ENCODE measurements at regions not wholly inside any gene's neighbourhood (a gene's known extent, or its start where the extent isn't known, plus 50 kb on each side); places are given as distances from the start of the nearest gene placed in this dataset.

DNA sequence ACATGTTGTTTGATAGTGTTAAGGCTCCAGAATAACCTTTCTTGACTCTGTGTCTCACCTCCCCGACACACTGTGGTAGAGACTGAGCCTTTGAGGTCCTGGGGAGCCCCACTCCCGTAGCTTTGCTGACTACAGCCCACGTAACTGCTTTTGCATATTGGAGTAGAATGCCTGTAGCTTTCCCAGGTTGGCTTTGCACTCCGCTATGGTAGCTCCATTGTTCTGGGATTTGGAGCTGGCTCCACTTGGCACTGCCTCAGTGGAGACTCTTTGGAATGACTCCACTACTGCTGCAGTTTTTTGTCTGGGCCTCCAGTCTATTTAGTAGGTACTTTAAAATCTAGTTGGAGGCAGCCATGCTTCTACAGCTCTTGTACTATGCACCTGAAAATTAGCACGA is 56.2 kb upstream of the ANXA1 start:
- POLR2A ChIA-PET = no interaction called here
- H3K4me1 Mint-ChIP-seq = no peaks in the 10 kb centered on the region
- CTCF ChIA-PET = interaction anchor here (0.8 kb wide), 1 partner anchor 12 kb away, joined by 3 read pairs; no protein-coding TSS in a partner anchor
- H3K27ac Mint-ChIP-seq = no peak overlapping the region
- TF ChIP-seq CREB1 (CRISPR knock-in tag; IDR thresholded peaks at IDR 0.05) = no peak
- no peak for TF ChIP-seq GRHL2 (CRISPR knock-in tag; IDR thresholded peaks at IDR 0.05; ENCODE audit: insufficient replicate concordance, severe bottlenecking)
- no peak for TF ChIP-seq ELF4 (CRISPR knock-in tag; IDR thresholded peaks at IDR 0.05; ENCODE audit: low read depth)
- TF ChIP-seq, protein P1, sequence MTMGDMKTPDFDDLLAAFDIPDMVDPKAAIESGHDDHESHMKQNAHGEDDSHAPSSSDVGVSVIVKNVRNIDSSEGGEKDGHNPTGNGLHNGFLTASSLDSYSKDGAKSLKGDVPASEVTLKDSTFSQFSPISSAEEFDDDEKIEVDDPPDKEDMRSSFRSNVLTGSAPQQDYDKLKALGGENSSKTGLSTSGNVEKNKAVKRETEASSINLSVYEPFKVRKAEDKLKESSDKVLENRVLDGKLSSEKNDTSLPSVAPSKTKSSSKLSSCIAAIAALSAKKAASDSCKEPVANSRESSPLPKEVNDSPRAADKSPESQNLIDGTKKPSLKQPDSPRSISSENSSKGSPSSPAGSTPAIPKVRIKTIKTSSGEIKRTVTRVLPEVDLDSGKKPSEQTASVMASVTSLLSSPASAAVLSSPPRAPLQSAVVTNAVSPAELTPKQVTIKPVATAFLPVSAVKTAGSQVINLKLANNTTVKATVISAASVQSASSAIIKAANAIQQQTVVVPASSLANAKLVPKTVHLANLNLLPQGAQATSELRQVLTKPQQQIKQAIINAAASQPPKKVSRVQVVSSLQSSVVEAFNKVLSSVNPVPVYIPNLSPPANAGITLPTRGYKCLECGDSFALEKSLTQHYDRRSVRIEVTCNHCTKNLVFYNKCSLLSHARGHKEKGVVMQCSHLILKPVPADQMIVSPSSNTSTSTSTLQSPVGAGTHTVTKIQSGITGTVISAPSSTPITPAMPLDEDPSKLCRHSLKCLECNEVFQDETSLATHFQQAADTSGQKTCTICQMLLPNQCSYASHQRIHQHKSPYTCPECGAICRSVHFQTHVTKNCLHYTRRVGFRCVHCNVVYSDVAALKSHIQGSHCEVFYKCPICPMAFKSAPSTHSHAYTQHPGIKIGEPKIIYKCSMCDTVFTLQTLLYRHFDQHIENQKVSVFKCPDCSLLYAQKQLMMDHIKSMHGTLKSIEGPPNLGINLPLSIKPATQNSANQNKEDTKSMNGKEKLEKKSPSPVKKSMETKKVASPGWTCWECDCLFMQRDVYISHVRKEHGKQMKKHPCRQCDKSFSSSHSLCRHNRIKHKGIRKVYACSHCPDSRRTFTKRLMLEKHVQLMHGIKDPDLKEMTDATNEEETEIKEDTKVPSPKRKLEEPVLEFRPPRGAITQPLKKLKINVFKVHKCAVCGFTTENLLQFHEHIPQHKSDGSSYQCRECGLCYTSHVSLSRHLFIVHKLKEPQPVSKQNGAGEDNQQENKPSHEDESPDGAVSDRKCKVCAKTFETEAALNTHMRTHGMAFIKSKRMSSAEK (CRISPR knock-in tag; IDR thresholded peaks at IDR 0.05; ENCODE audit: borderline replicate concordance) = no peak
- TF ChIP-seq PRRX2 (CRISPR knock-in tag; IDR thresholded peaks at IDR 0.05) = no peak
- TF ChIP-seq MYBL2 (CRISPR knock-in tag; IDR thresholded peaks at IDR 0.05) = no peak
- no peak for TF ChIP-seq TCF7 (CRISPR knock-in tag; IDR thresholded peaks at IDR 0.05; ENCODE audit: low read depth)
- TF ChIP-seq GABPB1 (CRISPR knock-in tag; IDR thresholded peaks at IDR 0.05) = no peak
- TF ChIP-seq NR1H2 (CRISPR knock-in tag; IDR thresholded peaks at IDR 0.05) = no peak
- TF ChIP-seq, protein P2, sequence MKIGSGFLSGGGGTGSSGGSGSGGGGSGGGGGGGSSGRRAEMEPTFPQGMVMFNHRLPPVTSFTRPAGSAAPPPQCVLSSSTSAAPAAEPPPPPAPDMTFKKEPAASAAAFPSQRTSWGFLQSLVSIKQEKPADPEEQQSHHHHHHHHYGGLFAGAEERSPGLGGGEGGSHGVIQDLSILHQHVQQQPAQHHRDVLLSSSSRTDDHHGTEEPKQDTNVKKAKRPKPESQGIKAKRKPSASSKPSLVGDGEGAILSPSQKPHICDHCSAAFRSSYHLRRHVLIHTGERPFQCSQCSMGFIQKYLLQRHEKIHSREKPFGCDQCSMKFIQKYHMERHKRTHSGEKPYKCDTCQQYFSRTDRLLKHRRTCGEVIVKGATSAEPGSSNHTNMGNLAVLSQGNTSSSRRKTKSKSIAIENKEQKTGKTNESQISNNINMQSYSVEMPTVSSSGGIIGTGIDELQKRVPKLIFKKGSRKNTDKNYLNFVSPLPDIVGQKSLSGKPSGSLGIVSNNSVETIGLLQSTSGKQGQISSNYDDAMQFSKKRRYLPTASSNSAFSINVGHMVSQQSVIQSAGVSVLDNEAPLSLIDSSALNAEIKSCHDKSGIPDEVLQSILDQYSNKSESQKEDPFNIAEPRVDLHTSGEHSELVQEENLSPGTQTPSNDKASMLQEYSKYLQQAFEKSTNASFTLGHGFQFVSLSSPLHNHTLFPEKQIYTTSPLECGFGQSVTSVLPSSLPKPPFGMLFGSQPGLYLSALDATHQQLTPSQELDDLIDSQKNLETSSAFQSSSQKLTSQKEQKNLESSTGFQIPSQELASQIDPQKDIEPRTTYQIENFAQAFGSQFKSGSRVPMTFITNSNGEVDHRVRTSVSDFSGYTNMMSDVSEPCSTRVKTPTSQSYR (CRISPR knock-in tag; IDR thresholded peaks at IDR 0.05) = no peak
- no peak for TF ChIP-seq GTF2I (CRISPR knock-in tag; conservative IDR thresholded peaks at IDR 0.05)
- TF ChIP-seq ZNF138 (CRISPR knock-in tag; conservative IDR thresholded peaks at IDR 0.05) = no peak
- no peak for TF ChIP-seq SMAD4 (CRISPR knock-in tag; IDR thresholded peaks at IDR 0.05)
- TF ChIP-seq NFATC4 (CRISPR knock-in tag; IDR thresholded peaks at IDR 0.05) = no peak
- TF ChIP-seq ZBTB21 (CRISPR knock-in tag; IDR thresholded peaks at IDR 0.05; ENCODE audit: borderline replicate concordance) = no peak
- ATAC-seq (no peak), DNase-seq (ENCODE audit: low spot score) (no peak)
- H3K27me3 Mint-ChIP-seq (ENCODE audit: low read depth) = no peaks in the 10 kb centered on the region
- H3K36me3 Mint-ChIP-seq = no peaks in the 10 kb centered on the region
- H3K4me3 Mint-ChIP-seq = no peak overlapping the region
- no peaks in the 10 kb centered on the region for H3K9me3 Mint-ChIP-seq

DNA sequence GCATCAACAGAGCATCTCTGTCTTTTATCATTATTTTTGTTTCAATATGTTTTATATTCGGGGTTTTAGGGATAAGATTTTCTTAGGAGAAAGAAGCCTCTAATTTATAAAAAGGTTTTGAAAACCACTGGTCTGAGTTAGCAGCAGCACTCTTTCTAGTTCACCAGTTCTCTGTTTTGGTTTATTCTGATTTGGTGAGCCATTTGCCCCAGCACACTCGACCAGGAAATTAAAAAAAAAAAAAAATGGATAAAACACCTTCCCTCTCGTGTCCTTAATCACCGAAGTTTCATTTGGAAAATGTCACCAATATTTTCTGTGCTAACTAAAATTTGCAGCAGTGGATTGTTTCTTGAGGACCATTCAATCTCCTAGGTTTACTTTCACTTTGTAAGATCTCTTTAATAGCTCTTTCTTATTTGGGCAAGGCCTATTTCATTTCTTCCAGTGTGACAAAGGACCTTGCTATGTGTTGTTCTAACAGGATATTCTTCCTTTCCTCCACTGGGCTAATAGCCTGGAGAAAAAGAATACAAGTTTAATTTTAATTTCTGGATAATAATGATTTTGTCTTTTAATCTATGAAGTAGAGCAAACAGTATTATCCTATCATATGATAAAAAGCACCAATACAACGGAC is 57.8 kb upstream of the ANXA1 start:
- no peak overlapping the region for H3K27ac Mint-ChIP-seq
- H3K4me3 Mint-ChIP-seq = no peak overlapping the region
- no peaks in the 10 kb centered on the region for H3K36me3 Mint-ChIP-seq
- ATAC-seq (no peak), DNase-seq (ENCODE audit: low spot score) (no peak)
- no peaks in the 10 kb centered on the region for H3K9me3 Mint-ChIP-seq
- peaks cover 6% of the 10 kb centered on the region; the same call in 1 of the 2 replicates for H3K4me1 Mint-ChIP-seq
- CTCF ChIA-PET = interaction anchor here (0.7 to 1.3 kb wide), 3 partner anchors 14 to 813 kb away, joined by 3 to 8 read pairs (median 3); no protein-coding TSS in a partner anchor
- no peaks in the 10 kb centered on the region for H3K27me3 Mint-ChIP-seq (ENCODE audit: low read depth)
- POLR2A ChIA-PET = no interaction called here
- no peak for TF ChIP-seq NFYB (CRISPR knock-in tag; conservative IDR thresholded peaks at IDR 0.05; ENCODE audit: low read depth)
- TF ChIP-seq, protein P3, sequence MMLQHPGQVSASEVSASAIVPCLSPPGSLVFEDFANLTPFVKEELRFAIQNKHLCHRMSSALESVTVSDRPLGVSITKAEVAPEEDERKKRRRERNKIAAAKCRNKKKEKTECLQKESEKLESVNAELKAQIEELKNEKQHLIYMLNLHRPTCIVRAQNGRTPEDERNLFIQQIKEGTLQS (CRISPR knock-in tag; conservative IDR thresholded peaks at IDR 0.05) = no peak
- TF ChIP-seq OVOL2 (CRISPR knock-in tag; IDR thresholded peaks at IDR 0.05; ENCODE audit: borderline replicate concordance) = no peak
- no peak for TF ChIP-seq ZNF121 (CRISPR knock-in tag; IDR thresholded peaks at IDR 0.05)
- no peak for TF ChIP-seq SP1 (CRISPR knock-in tag; conservative IDR thresholded peaks at IDR 0.05)
- TF ChIP-seq TEAD1 (CRISPR knock-in tag; IDR thresholded peaks at IDR 0.05) = no peak
- TF ChIP-seq, protein P4, sequence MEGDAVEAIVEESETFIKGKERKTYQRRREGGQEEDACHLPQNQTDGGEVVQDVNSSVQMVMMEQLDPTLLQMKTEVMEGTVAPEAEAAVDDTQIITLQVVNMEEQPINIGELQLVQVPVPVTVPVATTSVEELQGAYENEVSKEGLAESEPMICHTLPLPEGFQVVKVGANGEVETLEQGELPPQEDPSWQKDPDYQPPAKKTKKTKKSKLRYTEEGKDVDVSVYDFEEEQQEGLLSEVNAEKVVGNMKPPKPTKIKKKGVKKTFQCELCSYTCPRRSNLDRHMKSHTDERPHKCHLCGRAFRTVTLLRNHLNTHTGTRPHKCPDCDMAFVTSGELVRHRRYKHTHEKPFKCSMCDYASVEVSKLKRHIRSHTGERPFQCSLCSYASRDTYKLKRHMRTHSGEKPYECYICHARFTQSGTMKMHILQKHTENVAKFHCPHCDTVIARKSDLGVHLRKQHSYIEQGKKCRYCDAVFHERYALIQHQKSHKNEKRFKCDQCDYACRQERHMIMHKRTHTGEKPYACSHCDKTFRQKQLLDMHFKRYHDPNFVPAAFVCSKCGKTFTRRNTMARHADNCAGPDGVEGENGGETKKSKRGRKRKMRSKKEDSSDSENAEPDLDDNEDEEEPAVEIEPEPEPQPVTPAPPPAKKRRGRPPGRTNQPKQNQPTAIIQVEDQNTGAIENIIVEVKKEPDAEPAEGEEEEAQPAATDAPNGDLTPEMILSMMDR (IDR thresholded peaks at IDR 0.05) = no peak
- TF ChIP-seq ZNF396 (CRISPR knock-in tag; IDR thresholded peaks at IDR 0.05; ENCODE audit: borderline replicate concordance) = no peak
- no peak for TF ChIP-seq CBFB (CRISPR knock-in tag; IDR thresholded peaks at IDR 0.05; ENCODE audit: low read depth)
- TF ChIP-seq, protein P5, sequence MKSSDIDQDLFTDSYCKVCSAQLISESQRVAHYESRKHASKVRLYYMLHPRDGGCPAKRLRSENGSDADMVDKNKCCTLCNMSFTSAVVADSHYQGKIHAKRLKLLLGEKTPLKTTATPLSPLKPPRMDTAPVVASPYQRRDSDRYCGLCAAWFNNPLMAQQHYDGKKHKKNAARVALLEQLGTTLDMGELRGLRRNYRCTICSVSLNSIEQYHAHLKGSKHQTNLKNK (CRISPR knock-in tag; IDR thresholded peaks at IDR 0.05) = no peak
- TF ChIP-seq FOXJ3 (CRISPR knock-in tag; IDR thresholded peaks at IDR 0.05; ENCODE audit: borderline replicate concordance) = no peak
- no peak for TF ChIP-seq EMX1 (CRISPR knock-in tag; IDR thresholded peaks at IDR 0.05)
- no peak for TF ChIP-seq ETV6 (CRISPR knock-in tag; IDR thresholded peaks at IDR 0.05)

Measured in WTC11 (cell line).